Stimulated activated CD4-positive, alpha-beta T cell treated with anti-CD3 and anti-CD28 coated beads, Interleukin-4, amount 100 ng/mL, for 1 hour (primary cell): ENCODE measurements at regions not wholly inside any gene's neighbourhood (a gene's known extent, or its start where the extent isn't known, plus 50 kb on each side); places are given as distances from the start of the nearest gene placed in this dataset.

ENCODE experiments used
- DNase-seq: peaks from one replicate; pipeline ENCODE4 v3.0.0-alpha.2; 2020

- DNase-seq, result no peak
Measured at GRCh38 chr2:217049956-217050355, 190.1 kb upstream of the TNP1 start.

GRCh38 chr2:217049422-217049821 lies 189.6 kb upstream of the TNP1 start:
- DNase-seq, result no peak

- DNase-seq, result no peak
Measured at GRCh38 chr2:217048730-217049129, 188.9 kb upstream of the TNP1 start.

- DNase-seq, result no peak
Measured at GRCh38 chr2:217047631-217048030, 187.8 kb upstream of the TNP1 start.

GRCh38 chr2:217047209-217047608 lies 187.3 kb upstream of the TNP1 start:
- DNase-seq, result no peak

GRCh38 chr2:217045700-217046475 lies 186.0 kb upstream of the TNP1 start:
- DNase-seq, result no peak

- no peak for DNase-seq
Measured at GRCh38 chr2:217040099-217040498, 180.2 kb upstream of the TNP1 start.

GRCh38 chr2:217038001-217038400 lies 178.1 kb upstream of the TNP1 start:
- DNase-seq, result no peak

GRCh38 chr2:217037353-217037752 lies 177.5 kb upstream of the TNP1 start:
- no peak for DNase-seq

- DNase-seq, result no peak
Measured at GRCh38 chr2:217035967-217036366, 176.1 kb upstream of the TNP1 start.

- DNase-seq, result no peak
Measured at GRCh38 chr2:217033186-217033585, 173.3 kb upstream of the TNP1 start.

- DNase-seq, result no peak
Measured at GRCh38 chr2:217031445-217031844, 171.6 kb upstream of the TNP1 start.

GRCh38 chr2:217030081-217030480 lies 170.2 kb upstream of the TNP1 start:
- DNase-seq, result no peak

GRCh38 chr2:217028128-217028527 lies 168.3 kb upstream of the TNP1 start:
- no peak for DNase-seq

GRCh38 chr2:217027414-217027813 lies 167.6 kb upstream of the TNP1 start:
- no peak for DNase-seq

GRCh38 chr2:217026569-217026968 lies 166.7 kb upstream of the TNP1 start:
- no peak for DNase-seq

GRCh38 chr2:217026161-217026560 lies 166.3 kb upstream of the TNP1 start:
- DNase-seq, result no peak

- DNase-seq, result no peak
Measured at GRCh38 chr2:217023611-217024010, 163.7 kb upstream of the TNP1 start.

- DNase-seq, result no peak
Measured at GRCh38 chr2:217017456-217018252, 157.8 kb upstream of the TNP1 start.

GRCh38 chr2:217016796-217017419 lies 157.0 kb upstream of the TNP1 start:
- DNase-seq, result no peak

- no peak for DNase-seq
Measured at GRCh38 chr2:217014328-217015105, 154.7 kb upstream of the TNP1 start.

GRCh38 chr2:217013926-217014325 lies 154.1 kb upstream of the TNP1 start:
- DNase-seq, result no peak

- no peak for DNase-seq
Measured at GRCh38 chr2:217011576-217011975, 151.7 kb upstream of the TNP1 start.
